GM12891 (cell line): ENCODE measurements at regions not wholly inside any gene's neighbourhood (a gene's known extent, or its start where the extent isn't known, plus 50 kb on each side); places are given as distances from the start of the nearest gene placed in this dataset.

Experiments
- POLR2A ChIP-seq: IDR thresholded peaks from 2 replicates; pipeline ENCODE4 v1.6.1; 2011; ENCODE audit warnings: low read depth, low read length, control low read depth
- TAF1 ChIP-seq: IDR thresholded peaks from 2 replicates; pipeline ENCODE4 v1.6.1; 2011; ENCODE audit warnings: low read depth, low read length, control low read depth

DNA sequence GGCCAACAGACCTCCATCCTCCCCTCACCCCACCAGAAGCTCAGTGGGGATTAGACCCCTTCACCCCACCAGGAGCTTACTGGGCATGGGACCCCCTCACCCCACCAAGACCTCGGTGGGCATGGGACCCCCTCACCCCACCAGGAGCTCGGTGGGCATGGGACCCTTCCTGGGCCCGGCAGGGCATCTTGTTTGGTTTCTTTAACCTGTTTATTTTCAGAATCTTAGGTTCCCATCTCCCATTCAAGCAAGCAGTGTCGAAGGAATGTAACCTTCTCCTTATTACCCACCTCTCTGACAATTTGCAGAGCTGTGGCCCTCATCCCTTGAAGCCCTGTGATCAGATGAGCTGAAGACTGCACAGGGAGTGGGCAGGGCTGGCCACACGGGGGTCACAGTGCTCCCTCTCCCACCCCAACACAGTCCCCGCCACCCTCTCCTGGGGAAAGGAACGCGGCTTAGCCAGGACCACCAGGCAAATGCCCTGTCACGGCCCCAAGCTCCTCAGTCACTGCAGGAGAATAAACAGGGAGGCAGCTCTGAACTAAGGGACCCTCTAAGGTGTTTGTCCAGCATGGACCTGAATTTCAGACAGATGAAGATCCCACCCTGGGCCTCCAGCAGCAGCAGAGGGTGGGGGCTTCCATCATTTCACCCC is 330.0 kb downstream of the NPHP4 start:
- TF ChIP-seq POLR2A (no peak), TAF1 (no peak)
